ENCODE measurements at regions not wholly inside any gene's neighbourhood (a gene's known extent, or its start where the extent isn't known, plus 50 kb on each side); places are given as distances from the start of the nearest gene placed in this dataset.

DNA sequence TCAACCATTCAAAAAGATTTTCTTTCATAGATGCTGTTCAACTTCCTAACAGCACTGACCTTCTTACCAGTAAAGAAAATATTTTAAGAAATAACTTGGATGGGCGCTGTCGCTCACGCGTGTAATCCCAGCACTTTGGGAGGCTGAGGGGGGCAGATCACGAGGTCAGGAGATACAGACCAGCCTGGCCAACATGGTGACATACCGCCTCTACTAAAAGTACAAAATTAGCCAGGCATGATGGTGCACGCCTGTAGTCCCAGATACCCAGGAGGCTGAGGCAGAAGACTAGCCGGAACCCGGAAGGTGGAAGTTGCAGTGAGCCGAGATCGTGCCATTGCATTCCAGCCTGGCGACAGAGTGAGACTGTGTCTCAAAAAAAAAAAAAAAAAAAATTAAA, 865.7 kb upstream of the SLC10A2 start:
- TF ChIP-seq CTCF (IDR thresholded peaks at IDR 0.05; ENCODE audit: control extremely low read depth in 1 of 3, insufficient read depth in 1 of 3, low read depth in 1 of 3, low read length in 3 of 3) (no peak), RBBP5 (IDR thresholded peaks at IDR 0.05; ENCODE audit: borderline replicate concordance, low read depth, low read length) (no peak), POLR2A (IDR thresholded peaks at IDR 0.05; ENCODE audit: control extremely low read depth in 1 of 2, low read depth in 2 of 2, low read length in 2 of 2) (no peak), TAF7 (optimal IDR thresholded peaks at IDR 0.05; ENCODE audit: borderline replicate concordance, low read depth, low read length) (no peak), ASH2L (IDR thresholded peaks at IDR 0.05; ENCODE audit: low read length) (no peak), ATF2 (IDR thresholded peaks at IDR 0.05; ENCODE audit: low read length) (no peak)
